ENCODE measurements at regions not wholly inside any gene's neighbourhood (a gene's known extent, or its start where the extent isn't known, plus 50 kb on each side); places are given as distances from the start of the nearest gene placed in this dataset.
"Not testable (repeated sequence)": the region's sequence is repeated elsewhere in the genome, so short reads cannot be mapped to it uniquely, and the experiment has no call there.

GRCh38 chr16:16754992-16755667, 376.2 kb downstream of the NPIPA7 start:
- H3K27ac ChIP-seq (ENCODE audit: low read depth, low read length); H3K9ac ChIP-seq (ENCODE audit: low read length); H3K36me3 ChIP-seq (ENCODE audit: control insufficient read depth, insufficient read depth, low read length); H3K4me1 ChIP-seq (ENCODE audit: control insufficient read depth, insufficient read depth, low read length); H3K9me3 ChIP-seq (ENCODE audit: control insufficient read depth, insufficient read depth, low read depth, low read length); H3K4me3 ChIP-seq (ENCODE audit: low read depth, low read length); H3K27me3 ChIP-seq (ENCODE audit: control insufficient read depth, insufficient read depth, low read length): not testable (repeated sequence)

GRCh38 chr16:16763449-16763848, 384.5 kb downstream of the NPIPA7 start:
- Histone ChIP-seq H3K4me3 (ENCODE audit: low read depth, low read length) (no peak overlapping the region), H3K27me3 (ENCODE audit: control insufficient read depth, insufficient read depth, low read length) (peaks cover 5% of the 10 kb centered on the region; the same call in 1 of the 2 replicates), H3K9me3 (ENCODE audit: control insufficient read depth, insufficient read depth, low read depth, low read length) (no peaks in the 10 kb centered on the region), H3K27ac (ENCODE audit: low read depth, low read length) (no peak overlapping the region), H3K36me3 (ENCODE audit: control insufficient read depth, insufficient read depth, low read length) (no peaks in the 10 kb centered on the region), H3K9ac (ENCODE audit: low read length) (no peak overlapping the region), H3K4me1 (ENCODE audit: control insufficient read depth, insufficient read depth, low read length) (no peaks in the 10 kb centered on the region)

- not testable (repeated sequence) for H3K9ac ChIP-seq (ENCODE audit: low read length); H3K4me1 ChIP-seq (ENCODE audit: control insufficient read depth, insufficient read depth, low read length); H3K9me3 ChIP-seq (ENCODE audit: control insufficient read depth, insufficient read depth, low read depth, low read length); H3K27me3 ChIP-seq (ENCODE audit: control insufficient read depth, insufficient read depth, low read length); H3K36me3 ChIP-seq (ENCODE audit: control insufficient read depth, insufficient read depth, low read length); H3K4me3 ChIP-seq (ENCODE audit: low read depth, low read length); H3K27ac ChIP-seq (ENCODE audit: low read depth, low read length)
Observed at GRCh38 chr16:16770717-16771116, 391.8 kb downstream of the NPIPA7 start.

- Histone ChIP-seq H3K4me1 (ENCODE audit: control insufficient read depth, insufficient read depth, low read length) (peaks cover 7% of the 10 kb centered on the region), H3K9ac (ENCODE audit: low read length) (no peak overlapping the region), H3K27me3 (ENCODE audit: control insufficient read depth, insufficient read depth, low read length) (no peaks in the 10 kb centered on the region), H3K36me3 (ENCODE audit: control insufficient read depth, insufficient read depth, low read length) (no peaks in the 10 kb centered on the region), H3K4me3 (ENCODE audit: low read depth, low read length) (no peak overlapping the region), H3K9me3 (ENCODE audit: control insufficient read depth, insufficient read depth, low read depth, low read length) (no peaks in the 10 kb centered on the region; the same call in 1 of the 2 replicates), H3K27ac (ENCODE audit: low read depth, low read length) (no peak overlapping the region)
Observed at GRCh38 chr16:16774389-16774788, 395.4 kb downstream of the NPIPA7 start.

- Histone ChIP-seq H3K4me3 (ENCODE audit: low read depth, low read length) (no peak overlapping the region), H3K9ac (ENCODE audit: low read length) (no peak overlapping the region), H3K27me3 (ENCODE audit: control insufficient read depth, insufficient read depth, low read length) (no peaks in the 10 kb centered on the region), H3K9me3 (ENCODE audit: control insufficient read depth, insufficient read depth, low read depth, low read length) (no peaks in the 10 kb centered on the region; the same call in 1 of the 2 replicates), H3K36me3 (ENCODE audit: control insufficient read depth, insufficient read depth, low read length) (no peaks in the 10 kb centered on the region), H3K27ac (ENCODE audit: low read depth, low read length) (no peak overlapping the region), H3K4me1 (ENCODE audit: control insufficient read depth, insufficient read depth, low read length) (peaks cover 12% of the 10 kb centered on the region)
Observed at GRCh38 chr16:16778332-16778731, 399.4 kb downstream of the NPIPA7 start.

GRCh38 chr16:16780588-16780987, 401.6 kb downstream of the NPIPA7 start:
- Histone ChIP-seq H3K27ac (ENCODE audit: low read depth, low read length) (no peak overlapping the region), H3K9ac (ENCODE audit: low read length) (no peak overlapping the region), H3K27me3 (ENCODE audit: control insufficient read depth, insufficient read depth, low read length) (no peaks in the 10 kb centered on the region), H3K9me3 (ENCODE audit: control insufficient read depth, insufficient read depth, low read depth, low read length) (no peaks in the 10 kb centered on the region; the same call in 1 of the 2 replicates), H3K4me1 (ENCODE audit: control insufficient read depth, insufficient read depth, low read length) (peaks cover 16% of the 10 kb centered on the region), H3K4me3 (ENCODE audit: low read depth, low read length) (no peak overlapping the region), H3K36me3 (ENCODE audit: control insufficient read depth, insufficient read depth, low read length) (no peaks in the 10 kb centered on the region)

- H3K27me3 ChIP-seq (ENCODE audit: control insufficient read depth, insufficient read depth, low read length) = no peaks in the 10 kb centered on the region
- no peaks in the 10 kb centered on the region for H3K36me3 ChIP-seq (ENCODE audit: control insufficient read depth, insufficient read depth, low read length)
- no peak overlapping the region for H3K9ac ChIP-seq (ENCODE audit: low read length)
- peaks cover 16% of the 10 kb centered on the region for H3K4me1 ChIP-seq (ENCODE audit: control insufficient read depth, insufficient read depth, low read length)
- no peak overlapping the region for H3K4me3 ChIP-seq (ENCODE audit: low read depth, low read length)
- H3K9me3 ChIP-seq (ENCODE audit: control insufficient read depth, insufficient read depth, low read depth, low read length) = no peaks in the 10 kb centered on the region; the same call in 1 of the 2 replicates
- H3K27ac ChIP-seq (ENCODE audit: low read depth, low read length) = no peak overlapping the region
Observed at GRCh38 chr16:16782153-16782552, 403.2 kb downstream of the NPIPA7 start.

GRCh38 chr16:16788004-16788403, 409.1 kb downstream of the NPIPA7 start:
- peaks cover 10% of the 10 kb centered on the region for H3K9me3 ChIP-seq (ENCODE audit: control insufficient read depth, insufficient read depth, low read depth, low read length)
- H3K36me3 ChIP-seq (ENCODE audit: control insufficient read depth, insufficient read depth, low read length) = no peaks in the 10 kb centered on the region
- H3K27ac ChIP-seq (ENCODE audit: low read depth, low read length) = 0 out of 2 replicates have a peak overlapping the region, but pooled peaks have one; percentile 16
- no peak overlapping the region for H3K9ac ChIP-seq (ENCODE audit: low read length)
- H3K4me1 ChIP-seq (ENCODE audit: control insufficient read depth, insufficient read depth, low read length) = peaks cover 17% of the 10 kb centered on the region
- H3K27me3 ChIP-seq (ENCODE audit: control insufficient read depth, insufficient read depth, low read length) = peaks cover 2% of the 10 kb centered on the region; the same call in 1 of the 2 replicates
- no peak overlapping the region for H3K4me3 ChIP-seq (ENCODE audit: low read depth, low read length)

GRCh38 chr16:16790597-16790996, 411.7 kb downstream of the NPIPA7 start:
- no peak overlapping the region for H3K27ac ChIP-seq (ENCODE audit: low read depth, low read length)
- peaks cover 6% of the 10 kb centered on the region for H3K4me1 ChIP-seq (ENCODE audit: control insufficient read depth, insufficient read depth, low read length)
- H3K9ac ChIP-seq (ENCODE audit: low read length) = no peak overlapping the region
- peaks cover 10% of the 10 kb centered on the region for H3K9me3 ChIP-seq (ENCODE audit: control insufficient read depth, insufficient read depth, low read depth, low read length)
- no peak overlapping the region for H3K4me3 ChIP-seq (ENCODE audit: low read depth, low read length)
- H3K36me3 ChIP-seq (ENCODE audit: control insufficient read depth, insufficient read depth, low read length) = no peaks in the 10 kb centered on the region
- peaks cover 5% of the 10 kb centered on the region; the same call in 1 of the 2 replicates for H3K27me3 ChIP-seq (ENCODE audit: control insufficient read depth, insufficient read depth, low read length)

- Histone ChIP-seq H3K9ac (ENCODE audit: low read length) (no peak overlapping the region), H3K9me3 (ENCODE audit: control insufficient read depth, insufficient read depth, low read depth, low read length) (peaks cover 10% of the 10 kb centered on the region), H3K4me1 (ENCODE audit: control insufficient read depth, insufficient read depth, low read length) (peaks cover 6% of the 10 kb centered on the region), H3K27ac (ENCODE audit: low read depth, low read length) (no peak overlapping the region), H3K27me3 (ENCODE audit: control insufficient read depth, insufficient read depth, low read length) (peaks cover 5% of the 10 kb centered on the region; the same call in 1 of the 2 replicates), H3K4me3 (ENCODE audit: low read depth, low read length) (no peak overlapping the region), H3K36me3 (ENCODE audit: control insufficient read depth, insufficient read depth, low read length) (no peaks in the 10 kb centered on the region)
Observed at GRCh38 chr16:16791051-16791450, 412.1 kb downstream of the NPIPA7 start.

GRCh38 chr16:16797239-16797638, 418.3 kb downstream of the NPIPA7 start:
- no peak overlapping the region for H3K4me3 ChIP-seq (ENCODE audit: low read depth, low read length)
- no peak overlapping the region for H3K27ac ChIP-seq (ENCODE audit: low read depth, low read length)
- no peak overlapping the region for H3K9ac ChIP-seq (ENCODE audit: low read length)
- no peaks in the 10 kb centered on the region for H3K4me1 ChIP-seq (ENCODE audit: control insufficient read depth, insufficient read depth, low read length)
- H3K36me3 ChIP-seq (ENCODE audit: control insufficient read depth, insufficient read depth, low read length) = no peaks in the 10 kb centered on the region
- H3K9me3 ChIP-seq (ENCODE audit: control insufficient read depth, insufficient read depth, low read depth, low read length) = no peaks in the 10 kb centered on the region
- peaks cover 5% of the 10 kb centered on the region; the same call in 1 of the 2 replicates for H3K27me3 ChIP-seq (ENCODE audit: control insufficient read depth, insufficient read depth, low read length)

Data from HUES6 (cell line).